Keratinocyte (primary cell): ENCODE measurements at regions not wholly inside any gene's neighbourhood (a gene's known extent, or its start where the extent isn't known, plus 50 kb on each side); places are given as distances from the start of the nearest gene placed in this dataset.

ENCODE experiments used
- DNase-seq: peaks from one replicate; pipeline ENCODE4 v3.0.0-alpha.2; 2011; ENCODE audit warnings: low read depth, missing footprints, low spot score
- FAIRE-seq: peaks from 2 replicates; lab custom pipeline; 2011; peaks lifted over from hg19 to GRCh38; lab: Jason Lieb, UNC
- H2AFZ ChIP-seq: 2 replicates; pipeline ENCODE4 v1.6.0; 2012; ENCODE audit warnings: low read length, control low read depth, inconsistent platforms; ENCODE audit not compliant: control insufficient read depth
- H3K27ac ChIP-seq: 2 replicates; pipeline ENCODE4 v1.5.1; 2011; ENCODE audit warnings: low read length; ENCODE audit not compliant: control insufficient read depth, insufficient read depth
- H3K27me3 ChIP-seq: 3 replicates; pipeline ENCODE4 v1.6.0; 2011; ENCODE audit warnings: low read length; ENCODE audit not compliant: control insufficient read depth, insufficient read depth; ENCODE audit errors: extremely low read depth
- H3K36me3 ChIP-seq, 2 experiments: 2 replicates in 1 of 2; 3 replicates in 1 of 2; pipeline ENCODE4 v1.5.1; 2011; ENCODE audit warnings: low read length in 2 of 2, mild to moderate bottlenecking in 1 of 2; ENCODE audit not compliant: control insufficient read depth in 2 of 2, insufficient read depth in 2 of 2; ENCODE audit errors: extremely low read depth in 1 of 2
- H3K4me1 ChIP-seq: 3 replicates; pipeline ENCODE4 v1.5.1; 2011; ENCODE audit warnings: low read length; ENCODE audit not compliant: control insufficient read depth, insufficient read depth; ENCODE audit errors: extremely low read depth
- H3K4me2 ChIP-seq: 3 replicates; pipeline ENCODE4 v1.6.0; 2011; ENCODE audit warnings: low read depth, low read length; ENCODE audit not compliant: control insufficient read depth, insufficient read depth; ENCODE audit errors: extremely low read depth
- H3K4me3 ChIP-seq, 3 experiments: fragments of 200-600 bp in 1 of 3; sonication (generic) in 1 of 3; 2 replicates in 2 of 3; 3 replicates in 1 of 3; pipeline ENCODE4 v1.5.1; 2011 to 2016; ENCODE audit warnings: low read length in 3 of 3, mild to moderate bottlenecking in 3 of 3, control low read depth in 2 of 3, inconsistent platforms in 1 of 3, low read depth in 1 of 3, mixed read lengths in 1 of 3, mixed run types in 1 of 3, moderate library complexity in 1 of 3; ENCODE audit not compliant: control insufficient read depth in 2 of 3, insufficient read depth in 2 of 3; ENCODE audit errors: extremely low read depth in 1 of 3
- H3K79me2 ChIP-seq: 2 replicates; pipeline ENCODE4 v1.6.0; 2012; ENCODE audit warnings: low read length; ENCODE audit not compliant: control insufficient read depth, insufficient read depth
- H3K9ac ChIP-seq: 3 replicates; pipeline ENCODE4 v1.6.0; 2011; ENCODE audit warnings: low read length; ENCODE audit not compliant: control insufficient read depth, insufficient read depth; ENCODE audit errors: extremely low read depth
- H3K9me1 ChIP-seq: 3 replicates; pipeline ENCODE4 v1.6.0; 2011; ENCODE audit warnings: low read length; ENCODE audit not compliant: control insufficient read depth, insufficient read depth; ENCODE audit errors: extremely low read depth
- H3K9me3 ChIP-seq: 2 replicates; pipeline ENCODE4 v1.5.1; 2012; ENCODE audit warnings: low read depth, low read length; ENCODE audit not compliant: control insufficient read depth
- H4K20me1 ChIP-seq: 3 replicates; pipeline ENCODE4 v1.6.0; 2011; ENCODE audit warnings: low read length; ENCODE audit not compliant: control insufficient read depth, insufficient read depth; ENCODE audit errors: extremely low read depth
- CTCF ChIP-seq, 3 experiments: IDR thresholded peaks in 1 of 3; conservative IDR thresholded peaks in 1 of 3; optimal IDR thresholded peaks in 1 of 3; 2 replicates in 2 of 3; 3 replicates in 1 of 3; pipeline versions ENCODE3 to v1.5.1; 2011; ENCODE audit warnings: low read length in 3 of 3, mild to moderate bottlenecking in 3 of 3, moderate library complexity in 2 of 3, control low read depth in 1 of 3, inconsistent platforms in 1 of 3; ENCODE audit not compliant: insufficient read depth in 2 of 3; ENCODE audit errors: extremely low read depth in 1 of 3
- EZH2 ChIP-seq: IDR thresholded peaks from one replicate; pipeline ENCODE4 v1.6.1; 2012; ENCODE audit warnings: inconsistent platforms, mild to moderate bottlenecking, low read length, moderate library complexity
- dilution Hi-C: fragments of 300-500 bp; cut with MboI; formaldehyde crosslinking; loops from one replicate; pipeline ENCODE4 v1.7.0; 2020; ENCODE audit warnings: low sequenced_read_pairs; ENCODE audit not compliant: extremely low pct_ligation_motif_present

GRCh38 chr20:60704147-60704546 is 547.9 kb upstream of the CDH4 start:
- Histone ChIP-seq H3K4me3 (no peak overlapping the region), H3K9me1 (no peaks in the 10 kb centered on the region), H3K9me3 (no peaks in the 10 kb centered on the region), H4K20me1 (no peaks in the 10 kb centered on the region), H3K27me3 (no peaks in the 10 kb centered on the region), H3K4me2 (no peak overlapping the region), H3K9ac (no peak overlapping the region), H3K79me2 (no peaks in the 10 kb centered on the region), H3K4me1 (no peaks in the 10 kb centered on the region), H2AFZ (no peak overlapping the region), H3K36me3 (no peaks in the 10 kb centered on the region), H3K27ac (no peak overlapping the region)
- dilution Hi-C loops: no loop called here
- no peak for TF ChIP-seq CTCF (optimal IDR thresholded peaks at IDR 0.05 in 1 of 3, IDR thresholded peaks at IDR 0.05 in 1 of 3, conservative IDR thresholded peaks at IDR 0.05 in 1 of 3; ENCODE audit: extremely low read depth in 1 of 3, insufficient read depth in 2 of 3, low read length in 3 of 3)
- TF ChIP-seq EZH2: no peak
- FAIRE-seq (no peak), DNase-seq (no peak)

- Histone ChIP-seq H2AFZ (no peak overlapping the region), H3K9me3 (no peaks in the 10 kb centered on the region), H3K9me1 (no peaks in the 10 kb centered on the region), H3K36me3 (no peaks in the 10 kb centered on the region), H3K79me2 (no peaks in the 10 kb centered on the region), H3K4me2 (no peak overlapping the region), H4K20me1 (no peaks in the 10 kb centered on the region), H3K9ac (no peak overlapping the region), H3K4me1 (no peaks in the 10 kb centered on the region), H3K27ac (no peak overlapping the region), H3K4me3 (no peak overlapping the region), H3K27me3 (no peaks in the 10 kb centered on the region)
- FAIRE-seq (no peak), DNase-seq (no peak)
- TF ChIP-seq CTCF (optimal IDR thresholded peaks at IDR 0.05 in 1 of 3, IDR thresholded peaks at IDR 0.05 in 1 of 3, conservative IDR thresholded peaks at IDR 0.05 in 1 of 3; ENCODE audit: extremely low read depth in 1 of 3, insufficient read depth in 2 of 3, low read length in 3 of 3) (no peak), EZH2 (no peak)
- dilution Hi-C loops: no loop called here
Measured at GRCh38 chr20:60713396-60713795, 538.7 kb upstream of the CDH4 start.
